ENCODE measurements at regions not wholly inside any gene's neighbourhood (a gene's known extent, or its start where the extent isn't known, plus 50 kb on each side); places are given as distances from the start of the nearest gene placed in this dataset.

- intact Hi-C loops (cut with DNase I; ENCODE audit: low total_unique reads) = no loop called here
- DNase-seq = no peak
- H3K36me3 ChIP-seq = no peaks in the 10 kb centered on the region
- H3K4me3 ChIP-seq = no peak overlapping the region
- no peaks in the 10 kb centered on the region for H3K27me3 ChIP-seq
- no peaks in the 10 kb centered on the region for H3K9me3 ChIP-seq
- H3K4me1 ChIP-seq = no peaks in the 10 kb centered on the region
- no peak for TF ChIP-seq CTCF (IDR thresholded peaks at IDR 0.05)
- H3K27ac ChIP-seq = no peak overlapping the region
Observed at GRCh38 chr15:95918525-95918924, 412.0 kb upstream of the NR2F2 start.

- H3K4me1 ChIP-seq = no peaks in the 10 kb centered on the region
- intact Hi-C loops (cut with DNase I; ENCODE audit: low total_unique reads) = no loop called here
- H3K27me3 ChIP-seq = no peaks in the 10 kb centered on the region
- H3K36me3 ChIP-seq = no peaks in the 10 kb centered on the region
- no peak for DNase-seq
- H3K9me3 ChIP-seq = no peaks in the 10 kb centered on the region
- no peak overlapping the region for H3K4me3 ChIP-seq
- no peak overlapping the region for H3K27ac ChIP-seq
- TF ChIP-seq CTCF (IDR thresholded peaks at IDR 0.05) = no peak
Observed at GRCh38 chr15:95919460-95919859, 411.0 kb upstream of the NR2F2 start.

GRCh38 chr15:95921404-95921803 is 409.1 kb upstream of the NR2F2 start:
- no peaks in the 10 kb centered on the region for H3K27me3 ChIP-seq
- no peak overlapping the region for H3K4me3 ChIP-seq
- H3K36me3 ChIP-seq = no peaks in the 10 kb centered on the region
- H3K4me1 ChIP-seq = no peaks in the 10 kb centered on the region
- DNase-seq = no peak
- intact Hi-C loops (cut with DNase I; ENCODE audit: low total_unique reads) = no loop called here
- no peaks in the 10 kb centered on the region for H3K9me3 ChIP-seq
- no peak overlapping the region for H3K27ac ChIP-seq
- no peak for TF ChIP-seq CTCF (IDR thresholded peaks at IDR 0.05)

- no peak for TF ChIP-seq CTCF (IDR thresholded peaks at IDR 0.05)
- no peak for DNase-seq
- intact Hi-C loops (cut with DNase I; ENCODE audit: low total_unique reads) = no loop called here
Observed at GRCh38 chr15:95922431-95922830, 408.1 kb upstream of the NR2F2 start.

GRCh38 chr15:95923792-95924191 is 406.7 kb upstream of the NR2F2 start:
- H3K27me3 ChIP-seq = no peaks in the 10 kb centered on the region

More at GRCh38 chr15:95922431-95922830, 408.1 kb upstream of the NR2F2 start:
- H3K27ac ChIP-seq = no peak overlapping the region
- H3K9me3 ChIP-seq = no peaks in the 10 kb centered on the region
- no peaks in the 10 kb centered on the region for H3K4me1 ChIP-seq
- no peak overlapping the region for H3K4me3 ChIP-seq
- no peaks in the 10 kb centered on the region for H3K27me3 ChIP-seq
- H3K36me3 ChIP-seq = no peaks in the 10 kb centered on the region

More at GRCh38 chr15:95923792-95924191, 406.7 kb upstream of the NR2F2 start:
- no peaks in the 10 kb centered on the region for H3K9me3 ChIP-seq
- H3K27ac ChIP-seq = no peak overlapping the region
- H3K4me1 ChIP-seq = no peaks in the 10 kb centered on the region
- no peak for TF ChIP-seq CTCF (IDR thresholded peaks at IDR 0.05)
- DNase-seq = no peak
- intact Hi-C loops (cut with DNase I; ENCODE audit: low total_unique reads) = no loop called here
- no peaks in the 10 kb centered on the region for H3K36me3 ChIP-seq
- no peak overlapping the region for H3K4me3 ChIP-seq
